B cell (primary cell): ENCODE measurements at regions not wholly inside any gene's neighbourhood (a gene's known extent, or its start where the extent isn't known, plus 50 kb on each side); places are given as distances from the start of the nearest gene placed in this dataset.
"Not testable (repeated sequence)": the region's sequence is repeated elsewhere in the genome, so short reads cannot be mapped to it uniquely, and the experiment has no call there.

ENCODE experiments used
- ATAC-seq: fragments of 200-7000 bp; cut with Tn5 transposase; one replicate; pipeline ENCODE4 v1.10.0; 2021; ENCODE audit warnings: low read depth, mild to moderate bottlenecking, moderate number of reproducible peaks, moderate library complexity
- CTCF ChIA-PET: fragments of 350-600 bp; sonication (Branson Sonifier 250); formaldehyde crosslinking; loops from one replicate; lab custom pipeline; 2021; ENCODE audit warnings: antibody characterized with exemption, inconsistent platforms; lab: Charles Lee
- POLR2A ChIA-PET: fragments of 350-600 bp; sonication (Branson Sonifier 250); formaldehyde crosslinking; loops from one replicate; lab custom pipeline; 2021; ENCODE audit warnings: antibody characterized with exemption; lab: Charles Lee
- DNase-seq: peaks from one replicate; pipeline ENCODE4 v3.0.0; 2013
- H2AFZ ChIP-seq: 2 replicates; pipeline ENCODE4 v1.6.1; 2012; ENCODE audit warnings: mild to moderate bottlenecking, low read depth, low read length; ENCODE audit not compliant: insufficient read depth, poor library complexity, severe bottlenecking
- H3K27ac ChIP-seq, 2 donors: 1 replicate in 1 of 2; 2 replicates in 1 of 2; pipeline ENCODE4 v1.5.1; 2012 to 2013; ENCODE audit warnings: low read length in 2 of 2, mild to moderate bottlenecking in 2 of 2, moderate library complexity in 1 of 2
- H3K27me3 ChIP-seq, 4 experiments: fragments of 200-600 bp in 1 of 4; sonication (generic) in 1 of 4; replicated peaks in 1 of 4; 1 replicate in 2 of 4; 2 replicates in 2 of 4; pipeline versions ENCODE4 v1.6.1 to v1.7.0; 2013 to 2016; ENCODE audit warnings: low read length in 3 of 4, mild to moderate bottlenecking in 2 of 4, mixed read lengths in 1 of 4, moderate library complexity in 1 of 4; ENCODE audit not compliant: insufficient read depth in 4 of 4, control insufficient read depth in 3 of 4; ENCODE audit errors: control extremely low read depth in 1 of 4
- H3K36me3 ChIP-seq, 2 experiments: replicated peaks in 1 of 2; 1 replicate in 1 of 2; 2 replicates in 1 of 2; pipeline versions ENCODE4 v1.6.1 to v1.7.1; 2013; ENCODE audit warnings: low read length in 1 of 2; ENCODE audit not compliant: insufficient read depth in 2 of 2, control insufficient read depth in 1 of 2; ENCODE audit errors: control extremely low read depth in 1 of 2, extremely low read depth in 1 of 2
- H3K4me1 ChIP-seq, 2 donors: fragments of 200-600 bp in 1 of 2; sonication (generic) in 1 of 2; 1 replicate in 1 of 2; 2 replicates in 1 of 2; pipeline versions ENCODE4 v1.5.1 to v1.6.1; 2013 to 2017; ENCODE audit warnings: low read length in 2 of 2; ENCODE audit not compliant: control insufficient read depth in 2 of 2, insufficient read depth in 2 of 2
- H3K4me2 ChIP-seq: replicated peaks from 2 replicates; pipeline ENCODE3; 2012; ENCODE audit warnings: mild to moderate bottlenecking, low read depth, low read length; ENCODE audit not compliant: poor library complexity, severe bottlenecking
- H3K4me3 ChIP-seq, 5 experiments: fragments of 200-600 bp in 1 of 5; sonication (generic) in 1 of 5; 1 replicate in 3 of 5; 2 replicates in 2 of 5; pipeline versions ENCODE4 v1.5.1 to v1.7.0; 2011 to 2016; ENCODE audit warnings: low read length in 4 of 5, mild to moderate bottlenecking in 4 of 5, low read depth in 2 of 5, control low read depth in 1 of 5, moderate library complexity in 1 of 5; ENCODE audit not compliant: insufficient read depth in 1 of 5; ENCODE audit errors: control extremely low read depth in 1 of 5, extremely low read depth in 1 of 5
- H3K79me2 ChIP-seq: fragments of 200-600 bp; sonication (generic); one replicate; pipeline ENCODE4 v1.6.0; 2016; ENCODE audit warnings: low read length; ENCODE audit not compliant: control insufficient read depth, insufficient read depth
- H3K9ac ChIP-seq: fragments of 200-600 bp; sonication (generic); 2 replicates; pipeline ENCODE4 v1.6.1; 2017; ENCODE audit warnings: mild to moderate bottlenecking, low read length, moderate library complexity
- H3K9me3 ChIP-seq, 3 donors: one replicate each; pipeline versions ENCODE4 v1.6.1 to v1.7.1; 2013; ENCODE audit warnings: low read length in 2 of 3; ENCODE audit not compliant: control insufficient read depth in 2 of 3, insufficient read depth in 1 of 3; ENCODE audit errors: control extremely low read depth in 1 of 3
- H4K20me1 ChIP-seq: 2 replicates; pipeline ENCODE4 v1.6.0; 2012; ENCODE audit warnings: mild to moderate bottlenecking, low read length; ENCODE audit not compliant: insufficient read depth, control insufficient read depth, poor library complexity, severe bottlenecking
- H3K27ac Mint-ChIP-seq: one replicate; pipeline ENCODE4 v1.8.0; 2021; ENCODE audit warnings: mixed read lengths
- H3K27me3 Mint-ChIP-seq: one replicate; pipeline ENCODE4 v1.8.0; 2021; ENCODE audit warnings: mixed read lengths
- H3K4me1 Mint-ChIP-seq: one replicate; pipeline ENCODE4 v1.8.0; 2021; ENCODE audit warnings: mixed read lengths
- H3K4me3 Mint-ChIP-seq: one replicate; pipeline ENCODE4 v1.8.0; 2021; ENCODE audit warnings: mixed read lengths
- H3K9me3 Mint-ChIP-seq: one replicate; pipeline ENCODE4 v1.8.0; 2022; ENCODE audit warnings: mixed read lengths; ENCODE audit not compliant: insufficient read depth
- CTCF ChIP-seq: fragments of 200-600 bp; IDR thresholded peaks from one replicate; pipeline ENCODE4 v1.8.0; 2022; ENCODE audit warnings: antibody characterized with exemption, mild to moderate bottlenecking
- EZH2 ChIP-seq: IDR thresholded peaks from 2 replicates; pipeline ENCODE4 v1.6.1; 2012; ENCODE audit warnings: borderline replicate concordance, low read depth, mild to moderate bottlenecking, moderate library complexity, low read length; ENCODE audit not compliant: insufficient read depth, poor library complexity, severe bottlenecking
- WGBS: methylation state at CpG from one replicate; pipeline ENCODE4 v1.1.5; 2013; ENCODE audit warnings: missing lambda C conversion rate; ENCODE audit not compliant: insufficient coverage; 5-methylcytosine and 5-hydroxymethylcytosine counted together
- intact Hi-C: fragments of 100-400 bp; cut with micrococcal nuclease; formaldehyde crosslinking; loops from one replicate; pipeline ENCODE4 v1.10.0; 2022

- intact Hi-C loops = no loop called here
- Histone ChIP-seq H3K9me3 (no peaks in the 10 kb centered on the region), H3K4me1 (no peaks in the 10 kb centered on the region), H3K4me3 (no peak overlapping the region), H2AFZ (no peak overlapping the region), H3K27me3 (no peaks in the 10 kb centered on the region), H3K27ac (no peak overlapping the region), H3K9ac (no peak overlapping the region), H4K20me1 (no peaks in the 10 kb centered on the region), H3K79me2 (no peaks in the 10 kb centered on the region), H3K36me3 (no peaks in the 10 kb centered on the region), H3K4me2 (no peak overlapping the region)
- H3K9me3 Mint-ChIP-seq = no peaks in the 10 kb centered on the region
- DNase-seq = no peak
- H3K4me1 Mint-ChIP-seq = no peaks in the 10 kb centered on the region
- TF ChIP-seq CTCF (no peak), EZH2 (no peak)
- no CpG with 5 or more reads among the region's 3 CpGs for WGBS
- H3K4me3 Mint-ChIP-seq = no peak overlapping the region
- CTCF ChIA-PET = no interaction called here
- no peak overlapping the region for H3K27ac Mint-ChIP-seq
- POLR2A ChIA-PET = no interaction called here
- ATAC-seq = no peak
- peaks cover 5% of the 10 kb centered on the region for H3K27me3 Mint-ChIP-seq
Observed at GRCh38 chr9:72453797-72454196, 67.6 kb upstream of the TMC1 start.

GRCh38 chr9:72446241-72446640, 75.2 kb upstream of the TMC1 start:
- H3K27me3 ChIP-seq, H3K9me3 ChIP-seq, H3K27ac ChIP-seq, ATAC-seq, H3K4me3 ChIP-seq, H3K4me2 ChIP-seq, H3K9ac ChIP-seq, H3K9me3 Mint-ChIP-seq, intact Hi-C loops, H3K79me2 ChIP-seq, DNase-seq, H3K4me3 Mint-ChIP-seq, H3K27me3 Mint-ChIP-seq, H3K27ac Mint-ChIP-seq, POLR2A ChIA-PET, H4K20me1 ChIP-seq, H2AFZ ChIP-seq, H3K36me3 ChIP-seq: not testable (repeated sequence)
- WGBS = no CpG with 5 or more reads among the region's 5 CpGs
- CTCF ChIA-PET = interaction anchor here (0.9 to 1.0 kb wide), 2 partner anchors 45 to 165 kb away, joined by 3 read pairs; no protein-coding TSS in a partner anchor
- peaks cover 26 to 33% of the 10 kb centered on the region in 2 donors for H3K4me1 ChIP-seq
- H3K4me1 Mint-ChIP-seq = peaks cover 31% of the 10 kb centered on the region
